ENCODE measurements at regions not wholly inside any gene's neighbourhood (a gene's known extent, or its start where the extent isn't known, plus 50 kb on each side); places are given as distances from the start of the nearest gene placed in this dataset.

DNA sequence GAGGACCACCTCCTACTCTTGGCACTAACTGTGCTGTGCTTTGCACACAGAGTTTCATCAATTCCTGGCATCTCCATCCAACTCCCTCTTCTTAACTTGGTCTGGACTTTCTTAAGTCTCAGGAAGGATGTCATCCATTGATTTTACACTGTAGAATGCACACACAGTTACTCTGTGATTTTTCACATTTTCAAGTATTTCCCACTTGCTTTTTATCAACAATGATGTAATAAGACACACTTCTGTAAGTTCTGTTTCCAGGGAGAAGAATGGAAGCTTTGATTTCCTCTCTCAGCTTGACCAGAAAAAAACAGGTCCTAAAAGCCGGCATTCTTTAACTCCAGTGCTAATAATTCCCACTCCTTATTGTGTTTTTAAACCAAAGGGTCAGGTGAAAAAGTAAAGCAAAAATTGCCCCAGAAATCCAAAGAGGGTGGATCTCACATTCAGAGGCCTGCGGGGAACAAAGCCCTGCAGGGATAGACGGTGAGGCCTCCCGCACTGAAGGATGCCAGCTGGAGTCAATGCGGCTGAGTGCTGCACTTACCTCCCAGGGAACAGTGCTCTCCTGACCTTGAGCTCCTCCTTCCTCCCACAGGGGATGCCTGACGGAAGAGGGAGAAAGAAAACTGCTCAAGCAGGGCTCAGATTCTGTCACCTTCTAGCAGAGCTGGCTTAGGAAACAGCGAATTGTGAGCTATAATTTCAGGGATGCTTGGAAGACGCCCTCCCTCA, 83.1 kb downstream of the PDCL3 start:
- TF ChIP-seq, protein P1, sequence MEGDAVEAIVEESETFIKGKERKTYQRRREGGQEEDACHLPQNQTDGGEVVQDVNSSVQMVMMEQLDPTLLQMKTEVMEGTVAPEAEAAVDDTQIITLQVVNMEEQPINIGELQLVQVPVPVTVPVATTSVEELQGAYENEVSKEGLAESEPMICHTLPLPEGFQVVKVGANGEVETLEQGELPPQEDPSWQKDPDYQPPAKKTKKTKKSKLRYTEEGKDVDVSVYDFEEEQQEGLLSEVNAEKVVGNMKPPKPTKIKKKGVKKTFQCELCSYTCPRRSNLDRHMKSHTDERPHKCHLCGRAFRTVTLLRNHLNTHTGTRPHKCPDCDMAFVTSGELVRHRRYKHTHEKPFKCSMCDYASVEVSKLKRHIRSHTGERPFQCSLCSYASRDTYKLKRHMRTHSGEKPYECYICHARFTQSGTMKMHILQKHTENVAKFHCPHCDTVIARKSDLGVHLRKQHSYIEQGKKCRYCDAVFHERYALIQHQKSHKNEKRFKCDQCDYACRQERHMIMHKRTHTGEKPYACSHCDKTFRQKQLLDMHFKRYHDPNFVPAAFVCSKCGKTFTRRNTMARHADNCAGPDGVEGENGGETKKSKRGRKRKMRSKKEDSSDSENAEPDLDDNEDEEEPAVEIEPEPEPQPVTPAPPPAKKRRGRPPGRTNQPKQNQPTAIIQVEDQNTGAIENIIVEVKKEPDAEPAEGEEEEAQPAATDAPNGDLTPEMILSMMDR (IDR thresholded peaks at IDR 0.05; ENCODE audit: insufficient read depth, missing control alignments) = no peak
- no peak for FAIRE-seq
- DNase-seq (ENCODE audit: insufficient read length, low spot score) = no peak

DNA sequence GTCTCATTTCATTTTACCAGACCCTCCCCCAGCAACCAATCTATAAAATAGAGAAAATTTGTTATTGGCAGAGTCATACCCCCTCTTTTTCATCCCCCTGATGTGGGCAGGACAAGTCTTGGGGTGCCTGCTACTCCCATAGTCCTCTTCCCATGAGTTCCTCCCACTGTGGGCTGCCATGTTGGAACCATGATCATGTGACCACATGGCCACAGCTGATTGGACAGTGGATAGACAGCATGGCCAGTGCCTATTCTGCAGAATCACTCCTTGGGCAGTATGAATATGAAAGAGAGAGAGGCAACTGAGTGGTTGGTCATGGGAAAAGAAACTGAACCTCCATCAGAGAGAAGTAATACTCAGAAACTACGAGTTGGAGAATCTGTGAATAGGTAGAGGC, 84.9 kb downstream of the PDCL3 start:
- FAIRE-seq = no peak
- no peak for DNase-seq (ENCODE audit: insufficient read length, low spot score)

DNA sequence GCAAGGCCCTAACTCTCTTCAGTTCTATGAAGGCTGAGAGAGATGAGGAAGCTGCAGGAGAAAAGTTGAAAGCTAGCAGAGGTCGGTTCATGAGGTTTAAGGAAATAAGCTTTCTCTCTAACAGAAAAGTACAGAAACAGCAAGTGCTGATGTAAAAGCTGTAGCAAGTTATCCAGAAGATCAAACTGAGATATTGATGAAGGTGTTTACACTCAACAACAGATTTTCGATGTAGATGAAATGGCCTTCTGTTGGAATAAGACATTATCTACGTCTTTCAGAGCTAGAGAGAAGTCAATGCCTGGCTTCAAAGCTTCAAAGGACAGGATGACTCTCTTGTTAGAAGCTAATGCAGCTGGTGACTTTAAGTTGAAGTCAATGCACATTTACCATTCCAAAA, 87.4 kb downstream of the PDCL3 start:
- FAIRE-seq (no peak), DNase-seq (ENCODE audit: insufficient read length, low spot score) (no peak)
- TF ChIP-seq, protein P1 (IDR thresholded peaks at IDR 0.05; ENCODE audit: insufficient read depth, missing control alignments) = no peak

More for the DNA sequence above, 84.9 kb downstream of the PDCL3 start:
- TF ChIP-seq, protein P1 (IDR thresholded peaks at IDR 0.05; ENCODE audit: insufficient read depth, missing control alignments) = no peak

DNA sequence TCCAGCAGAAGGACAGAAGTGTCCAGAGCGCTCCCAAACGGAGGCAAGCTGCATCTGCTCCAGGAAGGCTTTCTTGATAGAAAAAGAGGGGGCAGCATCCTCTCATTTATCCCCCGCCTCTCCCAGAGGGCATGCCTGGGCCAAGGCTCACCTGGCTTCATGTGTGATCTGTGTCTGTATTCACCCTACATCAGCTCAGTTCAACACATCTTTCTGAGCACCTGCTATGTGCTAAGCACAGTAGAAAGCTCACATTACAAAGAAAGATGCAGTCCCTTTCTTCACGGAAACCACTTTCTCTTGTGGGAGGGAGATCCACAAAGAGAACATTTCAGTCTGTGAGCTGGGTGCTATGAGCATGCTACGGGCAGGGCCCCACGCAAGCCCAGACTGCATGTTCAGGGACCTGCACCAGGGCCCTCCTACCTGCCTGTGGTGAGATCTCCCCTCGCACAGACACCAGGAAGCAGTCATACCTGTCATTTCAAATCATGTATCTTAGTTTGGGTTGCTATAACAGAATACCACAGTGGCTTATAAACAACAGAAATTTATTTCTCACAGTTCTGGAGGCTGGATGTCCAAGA, 90.7 kb downstream of the PDCL3 start:
- FAIRE-seq (no peak), DNase-seq (ENCODE audit: insufficient read length, low spot score) (no peak)
- TF ChIP-seq, protein P1 (IDR thresholded peaks at IDR 0.05; ENCODE audit: insufficient read depth, missing control alignments) = no peak

DNA sequence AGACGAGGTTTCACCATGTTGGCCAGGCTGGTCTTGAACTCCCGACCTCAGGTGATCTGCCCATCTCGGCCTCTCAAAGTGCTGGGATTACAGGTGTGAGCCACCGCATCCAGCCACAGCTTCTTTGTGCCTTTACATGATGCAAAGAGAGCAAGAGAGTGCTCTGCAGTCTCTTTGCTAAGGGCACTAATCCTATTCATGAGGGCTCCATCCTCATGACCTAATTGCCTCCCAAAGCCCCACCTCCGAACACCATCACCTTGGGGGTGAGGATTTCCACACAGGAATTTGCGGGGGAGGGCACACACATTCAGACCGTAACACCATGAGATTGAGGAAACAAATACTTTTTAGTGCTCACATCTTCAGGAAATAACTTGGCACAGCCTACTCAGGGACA, 91.8 kb downstream of the PDCL3 start:
- FAIRE-seq (no peak), DNase-seq (ENCODE audit: insufficient read length, low spot score) (no peak)
- TF ChIP-seq, protein P1 (IDR thresholded peaks at IDR 0.05; ENCODE audit: insufficient read depth, missing control alignments) = no peak

DNA sequence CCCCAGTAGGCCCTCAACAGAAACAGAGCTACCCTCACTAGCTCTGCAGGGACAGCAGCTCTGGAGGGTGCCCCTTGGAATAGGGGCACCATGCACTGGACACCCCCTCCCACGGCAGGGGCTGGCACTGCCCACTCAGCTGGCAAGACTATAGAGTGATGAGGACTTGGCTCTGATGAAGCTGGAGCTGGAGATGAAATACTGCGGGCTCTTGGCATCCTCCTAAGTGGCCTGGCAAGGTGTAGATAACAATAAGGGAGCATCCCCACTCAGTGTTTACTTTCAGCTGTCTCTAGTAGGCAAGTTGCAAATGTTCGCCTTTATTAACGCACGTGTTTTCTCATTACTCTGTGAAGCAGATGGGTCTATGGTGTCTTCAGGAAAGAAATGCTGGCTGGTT, 92.7 kb downstream of the PDCL3 start:
- FAIRE-seq (no peak), DNase-seq (ENCODE audit: insufficient read length, low spot score) (no peak)
- TF ChIP-seq, protein P1 (IDR thresholded peaks at IDR 0.05; ENCODE audit: insufficient read depth, missing control alignments) = no peak

DNA sequence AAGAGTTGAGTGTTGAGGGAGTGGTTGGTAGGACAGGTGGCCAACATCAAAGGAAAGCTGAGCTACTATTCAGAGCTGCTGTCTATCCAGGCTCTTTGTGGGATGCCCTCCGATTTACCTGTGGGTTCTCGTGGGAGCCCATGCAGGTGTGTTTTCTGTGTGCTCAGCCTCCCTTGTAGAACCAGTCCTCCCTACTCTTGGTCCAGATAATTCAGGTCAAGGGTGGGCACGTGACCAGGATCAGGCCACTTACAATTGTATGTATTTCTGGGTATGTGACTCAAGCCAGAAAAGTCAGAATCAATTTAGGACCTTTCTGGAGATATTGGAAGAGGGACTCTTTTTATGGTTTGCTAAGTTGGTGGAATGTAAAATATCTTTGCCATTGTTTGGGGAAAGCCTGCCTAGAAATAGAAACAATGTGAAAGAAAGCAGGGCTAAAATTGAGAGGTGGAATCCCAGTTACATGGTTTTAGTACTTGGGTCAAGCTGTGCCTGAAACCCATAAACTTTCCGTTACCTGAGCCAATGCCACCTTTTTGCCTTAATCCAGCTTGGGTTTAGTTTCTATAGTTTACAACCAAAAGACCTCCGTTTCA, 93.2 kb downstream of the PDCL3 start:
- DNase-seq (ENCODE audit: insufficient read length, low spot score) (no peak), FAIRE-seq (no peak)
- TF ChIP-seq, protein P1 (IDR thresholded peaks at IDR 0.05; ENCODE audit: insufficient read depth, missing control alignments) = no peak
